ENCODE measurements at regions not wholly inside any gene's neighbourhood (a gene's known extent, or its start where the extent isn't known, plus 50 kb on each side); places are given as distances from the start of the nearest gene placed in this dataset.
"Not testable (repeated sequence)": the region's sequence is repeated elsewhere in the genome, so short reads cannot be mapped to it uniquely, and the experiment has no call there.

GRCh38 chr4:1558205-1558604 lies 125.9 kb downstream of the FAM53A start:
- DNase-seq = no peak

GRCh38 chr4:1557221-1557597 lies 126.9 kb downstream of the FAM53A start:
- no peak for DNase-seq

GRCh38 chr4:1556541-1557220 lies 127.4 kb downstream of the FAM53A start:
- DNase-seq = no peak

- DNase-seq = no peak
Measured at GRCh38 chr4:1554876-1555265, 129.2 kb downstream of the FAM53A start.

- DNase-seq = no peak
Measured at GRCh38 chr4:1554246-1554875, 129.8 kb downstream of the FAM53A start.

GRCh38 chr4:1553365-1553764 lies 130.7 kb downstream of the FAM53A start:
- no peak for DNase-seq

- DNase-seq = no peak
Measured at GRCh38 chr4:1552451-1552850, 131.7 kb downstream of the FAM53A start.

GRCh38 chr4:1551211-1551610 lies 132.9 kb downstream of the FAM53A start:
- DNase-seq = no peak

- no peak for DNase-seq
Measured at GRCh38 chr4:1550122-1551070, 133.7 kb downstream of the FAM53A start.

- no peak for DNase-seq
Measured at GRCh38 chr4:1549638-1550035, 134.5 kb downstream of the FAM53A start.

- DNase-seq = peak; percentile 53 to 71
Measured at GRCh38 chr4:1548827-1549637, 135.1 kb downstream of the FAM53A start.

- DNase-seq = no peak
Measured at GRCh38 chr4:1547856-1548826, 136.0 kb downstream of the FAM53A start.

GRCh38 chr4:1547131-1547855 lies 136.8 kb downstream of the FAM53A start:
- no peak for DNase-seq

GRCh38 chr4:1544861-1545281 lies 138.6 kb upstream of the NKX1-1 start:
- DNase-seq = peak in 1 of 2 donors; percentile 27

GRCh38 chr4:1544435-1544834 lies 138.2 kb upstream of the NKX1-1 start:
- not testable (repeated sequence) for DNase-seq

GRCh38 chr4:1543976-1544375 lies 137.7 kb upstream of the NKX1-1 start:
- no peak for DNase-seq

GRCh38 chr4:1543561-1543960 lies 137.3 kb upstream of the NKX1-1 start:
- DNase-seq = no peak

GRCh38 chr4:1542516-1543320 lies 136.5 kb upstream of the NKX1-1 start:
- no peak for DNase-seq

- DNase-seq = no peak
Measured at GRCh38 chr4:1542226-1542490, 135.9 kb upstream of the NKX1-1 start.

Data from CD4-positive, alpha-beta T cell treated with Interleukin-1 beta for 1 hour (primary cell).